GM19328 (cell line): ENCODE measurements at regions not wholly inside any gene's neighbourhood (a gene's known extent, or its start where the extent isn't known, plus 50 kb on each side); places are given as distances from the start of the nearest gene placed in this dataset.

Experiments
- ATAC-seq: cut with Tn5 transposase; IDR thresholded peaks from one replicate; pipeline ENCODE4 v1.9.1; 2021; ENCODE audit warnings: mild to moderate bottlenecking, moderate library complexity; ENCODE audit not compliant: unreplicated experiment

GRCh38 chr2:64361151-64361938, 92.6 kb upstream of the LGALSL start:
- no peak for ATAC-seq

GRCh38 chr2:64362562-64363026, 91.4 kb upstream of the LGALSL start:
- ATAC-seq, result no peak

- no peak for ATAC-seq
These were observed 90.8 kb upstream of the LGALSL start for GRCh38 chr2:64363140-64363539.

- ATAC-seq, result no peak
These were observed 90.1 kb upstream of the LGALSL start for GRCh38 chr2:64363848-64364247.

GRCh38 chr2:64367444-64368232, 86.3 kb upstream of the LGALSL start:
- ATAC-seq, result no peak

GRCh38 chr2:64369706-64370105, 84.3 kb upstream of the LGALSL start:
- no peak for ATAC-seq

- no peak for ATAC-seq
These were observed 82.2 kb upstream of the LGALSL start for GRCh38 chr2:64371727-64372126.

GRCh38 chr2:64374686-64375085, 79.3 kb upstream of the LGALSL start:
- ATAC-seq, result no peak

GRCh38 chr2:64376926-64377325, 77.0 kb upstream of the LGALSL start:
- no peak for ATAC-seq

GRCh38 chr2:64379186-64379585, 74.8 kb upstream of the LGALSL start:
- ATAC-seq, result no peak

- ATAC-seq, result no peak
These were observed 73.0 kb upstream of the LGALSL start for GRCh38 chr2:64380853-64381527.

- no peak for ATAC-seq
These were observed 70.9 kb upstream of the LGALSL start for GRCh38 chr2:64383016-64383591.

GRCh38 chr2:64383881-64384280, 70.1 kb upstream of the LGALSL start:
- no peak for ATAC-seq

- ATAC-seq, result no peak
These were observed 67.3 kb upstream of the LGALSL start for GRCh38 chr2:64386676-64387075.

- no peak for ATAC-seq
These were observed 63.4 kb upstream of the LGALSL start for GRCh38 chr2:64390586-64390985.

GRCh38 chr2:64391424-64391823, 62.5 kb upstream of the LGALSL start:
- no peak for ATAC-seq

GRCh38 chr2:64391940-64392339, 62.0 kb upstream of the LGALSL start:
- no peak for ATAC-seq

GRCh38 chr2:64392529-64392928, 61.4 kb upstream of the LGALSL start:
- no peak for ATAC-seq

- no peak for ATAC-seq
These were observed 60.5 kb upstream of the LGALSL start for GRCh38 chr2:64393383-64394010.

- no peak for ATAC-seq
These were observed 59.8 kb upstream of the LGALSL start for GRCh38 chr2:64394153-64394552.

GRCh38 chr2:64396001-64396400, 58.0 kb upstream of the LGALSL start:
- ATAC-seq, result no peak
